NOMO-1 treated with dmso at 0.1 percent for 144 hours (cell line): ENCODE measurements at regions not wholly inside any gene's neighbourhood (a gene's known extent, or its start where the extent isn't known, plus 50 kb on each side); places are given as distances from the start of the nearest gene placed in this dataset.

ENCODE experiments used
- DNase-seq: peaks from one replicate; lab custom pipeline; 2025; ENCODE audit not compliant: unreplicated experiment; lab: John Stamatoyannopoulos, UW

- no peak for DNase-seq
Observed at GRCh38 chr6:163662604-163663225, 248.2 kb downstream of the QKI start.

DNA sequence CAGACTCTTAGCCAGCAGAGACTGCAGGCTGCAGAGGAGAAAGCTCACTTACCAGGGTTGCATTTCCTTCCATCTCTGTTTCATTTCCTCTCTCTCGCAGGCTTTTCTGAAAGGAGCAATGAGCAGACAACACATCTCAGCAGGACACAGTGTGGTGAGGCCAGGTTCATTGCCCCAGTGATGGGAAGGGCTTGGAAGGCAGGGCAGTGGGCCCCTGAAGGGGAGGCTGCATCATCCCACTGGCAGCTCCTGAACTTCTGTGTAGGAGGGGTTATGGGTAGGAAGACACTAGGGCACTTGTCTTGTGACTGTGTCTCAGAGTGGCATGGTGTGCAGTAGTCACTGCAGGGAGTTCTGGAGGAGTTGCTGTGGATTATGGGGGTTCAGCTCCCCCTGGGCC is 246.8 kb downstream of the QKI start:
- DNase-seq: peak; percentile 33

DNA sequence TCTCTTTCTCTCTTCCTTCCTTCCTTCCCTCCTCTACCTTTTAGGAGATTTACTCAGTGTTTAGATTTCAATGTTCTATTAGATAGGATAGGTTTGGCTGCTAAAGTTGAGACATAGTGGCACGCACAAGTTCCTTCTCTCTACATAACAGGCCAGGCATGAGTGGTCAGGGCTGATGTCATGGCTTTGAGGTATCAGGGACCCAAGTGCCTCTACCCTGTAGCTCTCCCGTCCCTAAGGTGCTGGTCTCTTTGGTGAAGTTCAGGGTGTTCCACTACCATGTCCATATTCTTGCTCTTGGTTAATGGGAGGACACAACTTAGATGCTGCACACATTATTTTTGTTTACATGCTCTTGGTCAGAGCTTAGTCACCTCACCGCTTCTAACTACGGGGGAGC is 245.3 kb downstream of the QKI start:
- no peak for DNase-seq

GRCh38 chr6:163655217-163656121 is 241.0 kb downstream of the QKI start:
- no peak for DNase-seq

DNA sequence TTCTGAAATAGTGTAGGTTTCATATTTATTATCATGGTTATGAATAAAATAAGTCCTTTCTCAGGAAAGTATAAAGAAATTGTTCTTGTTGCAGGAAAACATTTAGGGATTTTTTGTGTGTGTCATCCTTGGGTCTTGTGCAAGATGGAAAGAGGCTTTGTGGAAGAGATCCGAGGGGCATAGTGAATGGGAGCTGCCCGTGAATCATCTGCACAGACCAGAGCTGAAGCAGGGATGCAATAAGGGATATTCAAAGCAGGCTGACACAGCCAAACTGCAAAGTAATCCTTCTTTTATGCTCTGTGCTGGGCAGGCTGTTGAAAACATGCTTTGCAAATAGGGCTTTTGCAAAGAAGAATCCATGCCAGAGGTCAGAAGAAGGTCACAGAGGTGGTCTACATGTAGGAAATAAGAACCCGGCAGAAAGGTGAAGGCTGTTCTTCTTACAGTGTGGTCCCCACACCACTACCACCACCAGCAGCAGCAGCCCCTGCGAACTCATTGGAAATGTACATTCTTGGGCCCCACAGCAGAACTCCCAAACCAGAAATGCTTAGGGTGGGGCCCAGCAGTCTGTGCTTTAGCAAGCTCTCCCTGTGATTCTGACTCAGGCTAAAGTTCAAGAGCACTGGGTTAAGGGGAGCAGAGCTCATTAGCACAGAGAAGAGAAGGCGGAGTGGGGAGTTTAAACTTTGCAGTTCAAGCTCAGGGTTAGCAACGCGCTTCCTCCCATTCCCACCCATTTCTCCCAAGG is 237.6 kb downstream of the QKI start:
- DNase-seq: no peak

- no peak for DNase-seq
Observed at GRCh38 chr6:163651426-163651825, 236.9 kb downstream of the QKI start.

GRCh38 chr6:163648868-163649267 is 234.3 kb downstream of the QKI start:
- no peak for DNase-seq

- DNase-seq: no peak
Observed at GRCh38 chr6:163647624-163648023, 233.1 kb downstream of the QKI start.

DNA sequence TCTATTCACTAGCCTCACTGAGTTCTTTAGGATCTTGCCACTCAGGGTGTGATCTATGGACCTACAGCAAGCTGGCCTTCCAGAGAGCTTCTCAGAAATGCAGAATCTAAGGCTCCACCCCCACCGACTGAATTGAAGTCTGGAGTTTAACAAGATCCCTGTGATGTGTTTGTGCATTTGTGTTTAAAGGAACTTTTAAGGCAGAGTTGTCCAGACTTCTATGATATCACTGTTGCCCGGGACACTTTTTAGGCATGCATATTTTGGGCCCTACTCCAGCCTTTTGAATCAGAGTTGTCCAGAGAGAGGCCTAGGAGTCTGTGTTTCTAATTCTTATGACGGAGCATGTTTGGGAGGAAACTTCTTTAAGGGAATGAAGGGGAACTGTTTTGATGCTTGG is 232.3 kb downstream of the QKI start:
- no peak for DNase-seq

DNA sequence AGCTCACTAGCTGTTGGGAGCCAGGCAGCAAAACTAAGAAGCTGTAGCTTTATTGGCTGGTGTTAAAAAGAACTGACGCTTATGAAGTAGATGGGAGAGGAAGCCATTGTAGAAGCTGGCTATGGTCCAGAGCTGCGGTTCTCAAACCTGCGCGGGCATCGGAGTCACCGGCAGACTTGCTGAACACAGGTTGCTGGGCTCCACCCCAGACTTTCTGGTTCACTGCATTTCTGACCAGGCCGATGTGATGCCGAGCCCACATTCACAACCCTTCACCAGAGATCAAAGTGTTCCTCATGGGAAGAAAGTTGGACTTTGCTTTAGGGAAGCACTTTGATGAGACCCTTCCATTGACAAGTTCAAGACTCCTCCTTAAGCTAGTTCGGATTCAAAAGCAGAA is 231.6 kb downstream of the QKI start:
- no peak for DNase-seq

DNA sequence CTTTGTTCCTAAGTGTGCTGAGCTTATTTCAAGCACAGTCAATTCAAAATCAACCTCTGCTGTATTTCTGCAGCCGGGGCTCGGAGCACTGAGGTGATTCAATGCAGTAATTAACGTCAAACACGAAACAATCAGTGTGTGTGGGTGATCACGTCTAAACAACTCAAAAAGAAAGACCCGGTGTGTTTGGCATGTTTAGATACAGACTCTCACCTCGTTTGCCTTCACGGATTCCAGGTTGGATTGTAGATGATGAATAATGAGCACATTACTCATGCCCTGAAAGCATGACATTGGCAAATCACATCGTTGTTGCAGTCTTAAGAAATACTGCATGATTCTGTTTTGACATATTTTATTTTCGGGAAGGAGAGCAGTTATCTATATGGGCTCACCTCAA is 231.0 kb downstream of the QKI start:
- DNase-seq: no peak

DNA sequence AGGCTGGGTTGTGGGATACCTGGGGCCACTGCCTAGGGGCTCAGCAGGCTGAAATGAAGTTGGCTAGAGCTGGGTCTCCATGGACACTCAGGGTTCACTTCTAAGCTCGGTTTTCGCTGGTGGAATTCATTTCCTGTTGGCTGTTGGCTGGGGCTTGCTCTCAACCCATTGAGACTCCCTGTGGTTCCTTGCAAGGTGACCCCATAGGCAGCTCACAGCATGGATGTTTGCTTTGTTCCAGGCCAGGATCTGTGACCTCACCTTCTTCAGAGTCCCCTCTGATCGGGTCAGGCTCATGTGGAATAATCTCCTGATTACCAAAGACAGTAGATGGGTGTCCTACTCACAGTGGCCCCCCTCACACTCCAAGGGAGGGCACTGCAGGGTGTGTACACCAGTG is 229.3 kb downstream of the QKI start:
- no peak for DNase-seq

DNA sequence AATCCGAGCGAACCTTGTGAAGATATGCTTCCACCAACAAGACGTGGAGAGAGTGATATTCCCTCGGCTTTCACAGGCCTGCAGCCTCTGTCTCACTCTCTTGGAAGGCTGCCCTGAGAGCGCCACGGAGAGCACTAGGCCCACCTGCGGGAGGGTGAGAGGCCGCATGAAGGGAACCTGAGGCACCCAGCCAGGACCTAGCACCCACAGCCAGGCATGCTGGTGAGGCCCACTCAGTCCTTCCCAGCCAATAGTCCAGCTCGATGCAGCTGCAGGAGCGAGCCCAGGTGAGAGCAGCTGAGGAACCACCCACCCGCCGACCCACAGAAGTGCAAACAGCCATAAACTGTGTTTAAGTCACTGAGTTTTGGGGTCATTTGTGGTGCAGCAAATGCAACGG is 227.2 kb downstream of the QKI start:
- DNase-seq: no peak

DNA sequence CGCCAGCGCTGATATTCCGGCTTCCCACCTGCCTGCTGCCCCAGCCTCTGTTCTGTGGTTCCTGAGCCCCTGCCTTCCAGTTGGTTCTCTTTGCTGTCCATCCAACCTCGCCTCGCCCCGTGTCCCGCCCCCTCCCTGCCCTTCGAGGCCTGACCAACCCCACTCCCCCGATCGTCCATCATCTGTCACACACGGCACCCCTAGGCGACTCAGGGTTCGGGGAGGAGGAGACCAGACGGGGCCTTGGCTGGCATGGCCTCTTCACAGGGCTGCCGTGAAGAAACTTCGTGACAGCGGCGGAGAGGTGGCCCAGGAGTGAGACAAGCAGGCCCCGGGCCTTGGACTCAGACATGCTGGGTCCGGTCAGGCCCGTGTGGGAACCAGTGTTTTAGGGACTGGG is 226.1 kb downstream of the QKI start:
- DNase-seq: no peak

DNA sequence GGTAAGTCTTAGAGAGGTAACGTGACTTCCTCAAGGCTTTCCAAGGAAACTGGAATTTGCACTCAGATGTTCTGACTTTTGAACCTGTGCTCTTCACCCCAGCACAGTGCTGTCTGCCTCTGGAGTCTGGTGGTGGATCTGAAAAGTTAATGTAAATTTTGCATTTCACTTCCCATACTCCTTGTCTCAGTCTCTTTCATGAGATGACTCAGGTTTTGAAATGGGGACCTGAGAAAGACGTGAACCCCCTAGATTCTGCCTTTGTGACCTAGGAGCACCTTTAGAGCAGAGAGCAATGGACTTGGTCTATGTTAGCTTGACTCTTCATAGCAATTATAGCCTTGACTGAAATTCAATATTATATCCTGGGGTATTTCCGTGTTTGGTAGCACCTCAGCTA is 223.0 kb downstream of the QKI start:
- DNase-seq: no peak

- no peak for DNase-seq
Observed at GRCh38 chr6:163635731-163636364, 221.3 kb downstream of the QKI start.

DNA sequence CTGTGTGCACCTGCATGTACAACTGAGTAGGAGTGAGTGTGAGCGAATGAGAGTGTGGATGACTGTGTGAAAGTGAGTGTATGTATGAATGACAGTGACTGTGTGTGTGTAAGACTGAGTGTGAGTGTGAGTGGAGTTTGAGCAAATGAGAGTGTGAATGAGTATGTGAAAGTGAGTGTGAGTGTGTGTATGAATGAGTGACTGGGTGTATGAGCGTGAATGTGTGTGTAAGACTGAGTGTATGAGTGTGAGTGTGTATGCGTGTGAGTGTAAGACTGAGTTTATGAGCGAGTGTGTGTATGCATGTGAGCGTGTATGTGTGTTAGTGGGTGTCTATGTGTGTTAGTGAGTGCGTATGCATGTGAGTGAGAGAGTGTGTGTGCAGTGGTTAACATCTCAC is 220.8 kb downstream of the QKI start:
- no peak for DNase-seq

DNA sequence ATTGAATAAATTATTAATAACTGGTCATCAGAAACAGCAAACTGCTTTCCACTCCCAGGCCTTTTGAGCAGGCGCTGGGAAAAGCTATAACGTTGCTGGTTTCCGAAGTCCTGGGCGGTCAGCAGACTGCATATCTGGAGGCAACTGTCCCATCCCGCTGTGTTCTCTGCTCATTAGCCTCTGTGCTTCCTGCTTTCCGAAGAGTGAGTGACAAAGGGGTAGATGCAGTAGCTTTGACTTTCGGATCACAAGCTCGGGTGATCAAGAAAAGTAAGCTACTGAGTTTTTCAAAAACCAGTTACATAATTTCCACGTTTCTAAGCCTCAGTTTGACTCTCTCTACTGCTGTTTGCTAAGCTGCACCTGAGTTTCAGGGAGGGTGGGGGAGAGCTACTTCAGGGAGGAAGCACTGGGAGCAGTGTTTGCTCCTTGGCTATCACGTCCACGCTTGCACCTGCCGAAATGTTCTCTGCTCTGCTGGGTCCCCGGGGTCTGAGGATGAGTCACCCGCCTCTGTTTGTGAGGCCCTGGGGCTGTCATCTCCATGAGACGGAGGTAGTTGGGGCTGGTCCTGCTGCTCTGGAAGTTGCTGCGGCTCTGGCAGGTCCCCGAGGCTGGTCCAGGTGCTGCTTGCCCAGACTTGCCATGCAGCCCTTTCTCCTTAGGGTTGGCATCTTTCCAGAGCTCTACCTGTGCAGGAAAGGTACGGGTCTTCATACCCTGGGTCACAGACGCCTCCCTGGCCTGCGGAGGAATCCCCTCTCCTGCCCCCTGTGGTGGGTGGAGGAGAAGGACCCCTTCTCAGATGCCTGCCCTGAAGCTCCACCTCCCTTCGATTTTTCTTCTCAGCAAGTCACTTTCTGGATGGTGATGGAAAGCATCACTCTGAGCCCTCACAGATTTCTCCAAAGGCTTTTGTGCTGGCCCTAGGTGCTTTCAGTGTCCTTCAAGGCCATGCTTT is 220.0 kb downstream of the QKI start:
- no peak for DNase-seq

- DNase-seq: no peak
Observed at GRCh38 chr6:163630991-163631390, 216.5 kb downstream of the QKI start.

GRCh38 chr6:163630572-163630971 is 216.1 kb downstream of the QKI start:
- DNase-seq: no peak
